ENCODE measurements at regions not wholly inside any gene's neighbourhood (a gene's known extent, or its start where the extent isn't known, plus 50 kb on each side); places are given as distances from the start of the nearest gene placed in this dataset.

DNA sequence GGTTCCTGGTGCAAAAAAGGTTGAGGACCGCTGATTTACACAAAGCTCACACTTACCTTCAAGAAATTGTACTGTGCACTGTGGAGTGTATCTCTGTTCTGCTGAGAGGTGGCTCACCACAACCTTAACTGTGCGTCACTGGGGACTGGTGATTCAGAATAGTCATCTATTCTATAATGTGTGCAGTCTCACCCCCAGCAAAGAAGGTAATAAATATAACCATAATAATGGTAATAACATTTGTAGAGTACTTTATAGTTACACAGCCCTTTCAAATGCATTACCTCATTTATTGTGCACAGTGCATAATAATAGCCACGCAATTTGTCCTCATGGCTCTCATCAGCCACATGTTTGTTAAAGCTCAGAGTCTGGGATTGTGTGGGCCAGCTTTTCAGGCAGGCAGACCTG is 59.4 kb upstream of the DUSP10 start:
- peaks cover 14% of the 10 kb centered on the region for H3K4me1 Mint-ChIP-seq (ENCODE audit: low read depth, unreplicated experiment)
- no TSS peak for BruUV-seq (replicated peaks)
- TF ChIP-seq, protein P1, sequence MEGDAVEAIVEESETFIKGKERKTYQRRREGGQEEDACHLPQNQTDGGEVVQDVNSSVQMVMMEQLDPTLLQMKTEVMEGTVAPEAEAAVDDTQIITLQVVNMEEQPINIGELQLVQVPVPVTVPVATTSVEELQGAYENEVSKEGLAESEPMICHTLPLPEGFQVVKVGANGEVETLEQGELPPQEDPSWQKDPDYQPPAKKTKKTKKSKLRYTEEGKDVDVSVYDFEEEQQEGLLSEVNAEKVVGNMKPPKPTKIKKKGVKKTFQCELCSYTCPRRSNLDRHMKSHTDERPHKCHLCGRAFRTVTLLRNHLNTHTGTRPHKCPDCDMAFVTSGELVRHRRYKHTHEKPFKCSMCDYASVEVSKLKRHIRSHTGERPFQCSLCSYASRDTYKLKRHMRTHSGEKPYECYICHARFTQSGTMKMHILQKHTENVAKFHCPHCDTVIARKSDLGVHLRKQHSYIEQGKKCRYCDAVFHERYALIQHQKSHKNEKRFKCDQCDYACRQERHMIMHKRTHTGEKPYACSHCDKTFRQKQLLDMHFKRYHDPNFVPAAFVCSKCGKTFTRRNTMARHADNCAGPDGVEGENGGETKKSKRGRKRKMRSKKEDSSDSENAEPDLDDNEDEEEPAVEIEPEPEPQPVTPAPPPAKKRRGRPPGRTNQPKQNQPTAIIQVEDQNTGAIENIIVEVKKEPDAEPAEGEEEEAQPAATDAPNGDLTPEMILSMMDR (IDR thresholded peaks at IDR 0.05; ENCODE audit: unreplicated experiment), result no peak
- CTCF ChIA-PET, result no interaction called here
- intact Hi-C loops (cut with micrococcal nuclease; ENCODE audit: unreplicated experiment), result no loop called here
- no peaks in the 10 kb centered on the region for H3K36me3 Mint-ChIP-seq (ENCODE audit: insufficient read depth, unreplicated experiment)
- H3K9me3 Mint-ChIP-seq (ENCODE audit: low read depth, unreplicated experiment), result peaks cover 9% of the 10 kb centered on the region
- no peaks in the 10 kb centered on the region for H3K27me3 Mint-ChIP-seq (ENCODE audit: unreplicated experiment)
- no peak for DNase-seq
- no peak overlapping the region for H3K4me3 Mint-ChIP-seq (ENCODE audit: low read depth, unreplicated experiment)
- no peak overlapping the region for H3K27ac Mint-ChIP-seq (ENCODE audit: unreplicated experiment)

DNA sequence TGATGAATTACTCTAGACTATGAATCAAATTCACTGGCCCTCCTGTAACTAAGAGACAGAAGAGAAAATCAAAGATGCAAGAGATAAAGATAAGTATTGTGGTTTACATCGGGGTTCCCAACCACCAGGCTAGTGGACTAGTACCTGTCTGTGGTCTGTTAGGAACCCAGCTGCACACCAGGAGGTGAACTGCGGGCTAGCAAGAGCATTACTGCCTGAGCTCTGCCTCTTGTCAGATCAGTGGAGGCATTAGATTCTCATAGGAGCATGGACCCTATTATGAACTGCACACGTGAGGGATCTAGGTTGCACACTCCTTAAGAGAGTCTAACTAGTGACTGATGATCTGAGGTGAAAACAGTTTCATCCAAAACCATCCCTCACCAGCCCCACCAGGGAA is 58.9 kb upstream of the DUSP10 start:
- peaks cover 9% of the 10 kb centered on the region for H3K9me3 Mint-ChIP-seq (ENCODE audit: low read depth, unreplicated experiment)
- H3K27ac Mint-ChIP-seq (ENCODE audit: unreplicated experiment), result no peak overlapping the region
- DNase-seq, result no peak
- intact Hi-C loops (cut with micrococcal nuclease; ENCODE audit: unreplicated experiment), result no loop called here
- H3K27me3 Mint-ChIP-seq (ENCODE audit: unreplicated experiment), result no peaks in the 10 kb centered on the region
- CTCF ChIA-PET, result no interaction called here
- peaks cover 14% of the 10 kb centered on the region for H3K4me1 Mint-ChIP-seq (ENCODE audit: low read depth, unreplicated experiment)
- no peak overlapping the region for H3K4me3 Mint-ChIP-seq (ENCODE audit: low read depth, unreplicated experiment)
- no TSS peak for BruUV-seq (replicated peaks)
- H3K36me3 Mint-ChIP-seq (ENCODE audit: insufficient read depth, unreplicated experiment), result no peaks in the 10 kb centered on the region
- TF ChIP-seq, protein P1 (IDR thresholded peaks at IDR 0.05; ENCODE audit: unreplicated experiment), result no peak

DNA sequence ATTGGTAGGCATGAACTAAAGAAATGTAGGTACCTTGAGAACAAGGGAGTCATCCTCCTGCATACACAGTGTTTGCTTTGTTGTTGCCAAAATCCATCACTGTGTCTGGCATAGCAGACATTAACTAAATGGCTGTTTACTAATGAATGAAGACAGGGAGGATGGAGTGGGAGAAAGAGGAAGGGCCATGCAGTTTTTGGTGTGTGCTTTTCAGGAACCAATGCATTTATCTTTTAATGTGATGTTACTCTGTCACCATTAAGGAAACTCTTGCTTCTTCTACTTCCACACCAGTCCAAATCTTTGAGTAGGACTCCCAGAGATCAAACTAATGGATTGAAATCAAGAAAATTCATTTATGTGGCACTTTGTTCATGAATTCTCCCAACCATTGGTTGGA is 55.6 kb upstream of the DUSP10 start:
- Mint-ChIP-seq H3K36me3 (ENCODE audit: insufficient read depth, unreplicated experiment) (no peaks in the 10 kb centered on the region), H3K9me3 (ENCODE audit: low read depth, unreplicated experiment) (peaks cover 9% of the 10 kb centered on the region), H3K27ac (ENCODE audit: unreplicated experiment) (no peak overlapping the region), H3K27me3 (ENCODE audit: unreplicated experiment) (no peaks in the 10 kb centered on the region), H3K4me1 (ENCODE audit: low read depth, unreplicated experiment) (peaks cover 30% of the 10 kb centered on the region), H3K4me3 (ENCODE audit: low read depth, unreplicated experiment) (no peak overlapping the region)
- TF ChIP-seq, protein P1 (IDR thresholded peaks at IDR 0.05; ENCODE audit: unreplicated experiment), result no peak
- no peak for DNase-seq
- CTCF ChIA-PET, result no interaction called here
- no TSS peak for BruUV-seq (replicated peaks)
- intact Hi-C loops (cut with micrococcal nuclease; ENCODE audit: unreplicated experiment), result no loop called here

DNA sequence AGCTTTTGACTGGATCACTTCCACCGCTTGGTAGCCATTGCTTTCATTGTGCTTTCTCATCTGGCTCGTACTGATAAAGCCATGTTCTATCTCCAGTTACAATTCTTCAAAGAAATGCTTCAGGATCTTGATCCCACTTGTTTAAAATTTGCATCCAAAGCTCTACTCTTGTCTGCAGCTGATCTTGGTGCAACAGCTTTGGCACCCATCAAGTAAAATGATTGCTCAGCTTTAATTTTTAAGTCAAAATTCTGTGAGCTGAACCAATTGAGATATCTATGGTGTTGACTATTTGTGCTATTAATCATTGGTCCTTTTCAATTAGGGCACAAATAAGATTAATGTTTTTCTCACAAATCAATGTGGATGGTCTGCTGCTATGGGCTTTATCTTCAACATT is 54.8 kb upstream of the DUSP10 start:
- intact Hi-C loops (cut with micrococcal nuclease; ENCODE audit: unreplicated experiment), result no loop called here
- no peaks in the 10 kb centered on the region for H3K27me3 Mint-ChIP-seq (ENCODE audit: unreplicated experiment)
- no peak overlapping the region for H3K4me3 Mint-ChIP-seq (ENCODE audit: low read depth, unreplicated experiment)
- TF ChIP-seq, protein P1 (IDR thresholded peaks at IDR 0.05; ENCODE audit: unreplicated experiment), result no peak
- H3K36me3 Mint-ChIP-seq (ENCODE audit: insufficient read depth, unreplicated experiment), result no peaks in the 10 kb centered on the region
- peaks cover 9% of the 10 kb centered on the region for H3K9me3 Mint-ChIP-seq (ENCODE audit: low read depth, unreplicated experiment)
- CTCF ChIA-PET, result no interaction called here
- DNase-seq, result no peak
- BruUV-seq (replicated peaks), result no TSS peak
- H3K27ac Mint-ChIP-seq (ENCODE audit: unreplicated experiment), result no peak overlapping the region
- peaks cover 22% of the 10 kb centered on the region for H3K4me1 Mint-ChIP-seq (ENCODE audit: low read depth, unreplicated experiment)

Data from Calu3 (cell line).